DOHH2 (cell line): ENCODE measurements at regions not wholly inside any gene's neighbourhood (a gene's known extent, or its start where the extent isn't known, plus 50 kb on each side); places are given as distances from the start of the nearest gene placed in this dataset.

ENCODE experiments used
- H3F3A ChIP-seq: fragments of 200-600 bp; sonication (generic), shearing (Covaris generic); 2 replicates; pipeline ENCODE4 v1.6.0; 2016; ENCODE audit warnings: antibody characterized with exemption, mild to moderate bottlenecking; ENCODE audit not compliant: control insufficient read depth, insufficient read depth
- H3K27ac ChIP-seq: fragments of 200-600 bp; sonication (generic); 2 replicates; pipeline ENCODE4 v1.5.1; 2014; ENCODE audit warnings: low read depth, mild to moderate bottlenecking, low read length, moderate library complexity
- H3K27me3 ChIP-seq: fragments of 200-600 bp; sonication (generic); 2 replicates; pipeline ENCODE4 v1.6.1; 2014; ENCODE audit warnings: mild to moderate bottlenecking, low read length, mixed read lengths; ENCODE audit not compliant: control insufficient read depth
- H3K36me3 ChIP-seq: fragments of 200-600 bp; sonication (generic); 2 replicates; pipeline ENCODE4 v1.6.1; 2014; ENCODE audit warnings: mild to moderate bottlenecking, low read length, moderate library complexity, mixed read lengths; ENCODE audit not compliant: control insufficient read depth
- H3K4me1 ChIP-seq: fragments of 200-600 bp; sonication (generic); 2 replicates; pipeline ENCODE4 v1.6.1; 2014; ENCODE audit warnings: mild to moderate bottlenecking, low read length, mixed read lengths; ENCODE audit not compliant: control insufficient read depth
- H3K4me2 ChIP-seq: fragments of 200-600 bp; sonication (generic); 2 replicates; pipeline ENCODE4 v1.6.0; 2014; ENCODE audit warnings: mild to moderate bottlenecking, low read length, moderate library complexity
- H3K4me3 ChIP-seq: fragments of 200-600 bp; sonication (generic); 2 replicates; pipeline ENCODE4 v1.5.1; 2014; ENCODE audit warnings: mild to moderate bottlenecking, low read length, mixed read lengths
- H3K79me2 ChIP-seq: fragments of 200-600 bp; sonication (generic); 2 replicates; pipeline ENCODE4 v1.6.1; 2014; ENCODE audit warnings: mild to moderate bottlenecking, low read length, mixed read lengths; ENCODE audit not compliant: control insufficient read depth
- H3K9me2 ChIP-seq: fragments of 200-600 bp; sonication (generic); replicated peaks from 2 replicates; pipeline ENCODE4 v1.6.1; 2014; ENCODE audit warnings: mild to moderate bottlenecking, low read length, mixed read lengths; ENCODE audit not compliant: control insufficient read depth
- H3K9me3 ChIP-seq: fragments of 200-600 bp; sonication (generic); 2 replicates; pipeline ENCODE4 v1.6.1; 2014; ENCODE audit warnings: antibody characterized with exemption, low read length, mixed read lengths; ENCODE audit not compliant: control insufficient read depth, insufficient read depth
- H4K20me1 ChIP-seq: fragments of 200-600 bp; sonication (generic); 2 replicates; pipeline ENCODE4 v1.6.0; 2014; ENCODE audit warnings: low read depth, mild to moderate bottlenecking, antibody characterized with exemption, low read length, moderate library complexity; ENCODE audit not compliant: control insufficient read depth, insufficient read depth
- EZH2phosphoT487 ChIP-seq: fragments of 200-600 bp; sonication (generic); IDR thresholded peaks from 2 replicates; pipeline ENCODE4 v1.6.1; 2017; ENCODE audit warnings: borderline replicate concordance, mild to moderate bottlenecking, antibody characterized with exemption, low read length, moderate library complexity, mixed read lengths
- TF ChIP-seq, protein P1 (sequence below): fragments of 200-600 bp; sonication (generic); IDR thresholded peaks from one replicate; pipeline ENCODE4 v1.5.1; 2014; ENCODE audit warnings: antibody characterized with exemption, mild to moderate bottlenecking, low read depth, low read length; ENCODE audit not compliant: poor library complexity, severe bottlenecking

- H4K20me1 ChIP-seq, result no peaks in the 10 kb centered on the region
These were observed 1848.5 kb upstream of the TENM3 start for GRCh38 chr4:180394730-180395129.

GRCh38 chr4:180398564-180398963, 1844.6 kb upstream of the TENM3 start:
- H4K20me1 ChIP-seq, result no peaks in the 10 kb centered on the region
- no peak for TF ChIP-seq EZH2phosphoT487
- TF ChIP-seq, protein P1, sequence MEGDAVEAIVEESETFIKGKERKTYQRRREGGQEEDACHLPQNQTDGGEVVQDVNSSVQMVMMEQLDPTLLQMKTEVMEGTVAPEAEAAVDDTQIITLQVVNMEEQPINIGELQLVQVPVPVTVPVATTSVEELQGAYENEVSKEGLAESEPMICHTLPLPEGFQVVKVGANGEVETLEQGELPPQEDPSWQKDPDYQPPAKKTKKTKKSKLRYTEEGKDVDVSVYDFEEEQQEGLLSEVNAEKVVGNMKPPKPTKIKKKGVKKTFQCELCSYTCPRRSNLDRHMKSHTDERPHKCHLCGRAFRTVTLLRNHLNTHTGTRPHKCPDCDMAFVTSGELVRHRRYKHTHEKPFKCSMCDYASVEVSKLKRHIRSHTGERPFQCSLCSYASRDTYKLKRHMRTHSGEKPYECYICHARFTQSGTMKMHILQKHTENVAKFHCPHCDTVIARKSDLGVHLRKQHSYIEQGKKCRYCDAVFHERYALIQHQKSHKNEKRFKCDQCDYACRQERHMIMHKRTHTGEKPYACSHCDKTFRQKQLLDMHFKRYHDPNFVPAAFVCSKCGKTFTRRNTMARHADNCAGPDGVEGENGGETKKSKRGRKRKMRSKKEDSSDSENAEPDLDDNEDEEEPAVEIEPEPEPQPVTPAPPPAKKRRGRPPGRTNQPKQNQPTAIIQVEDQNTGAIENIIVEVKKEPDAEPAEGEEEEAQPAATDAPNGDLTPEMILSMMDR, result no peak

More at GRCh38 chr4:180394730-180395129, 1848.5 kb upstream of the TENM3 start:
- Histone ChIP-seq H3F3A (no peaks in the 10 kb centered on the region), H3K79me2 (no peaks in the 10 kb centered on the region), H3K9me3 (no peaks in the 10 kb centered on the region), H3K27ac (no peak overlapping the region), H3K36me3 (no peaks in the 10 kb centered on the region), H3K27me3 (no peaks in the 10 kb centered on the region), H3K4me2 (peak overlapping the region; percentile 16; the same call in 1 of the 2 replicates), H3K4me1 (no peaks in the 10 kb centered on the region), H3K4me3 (no peak overlapping the region), H3K9me2 (no peaks in the 10 kb centered on the region)
- TF ChIP-seq, protein P1, result no peak
- no peak for TF ChIP-seq EZH2phosphoT487

DNA sequence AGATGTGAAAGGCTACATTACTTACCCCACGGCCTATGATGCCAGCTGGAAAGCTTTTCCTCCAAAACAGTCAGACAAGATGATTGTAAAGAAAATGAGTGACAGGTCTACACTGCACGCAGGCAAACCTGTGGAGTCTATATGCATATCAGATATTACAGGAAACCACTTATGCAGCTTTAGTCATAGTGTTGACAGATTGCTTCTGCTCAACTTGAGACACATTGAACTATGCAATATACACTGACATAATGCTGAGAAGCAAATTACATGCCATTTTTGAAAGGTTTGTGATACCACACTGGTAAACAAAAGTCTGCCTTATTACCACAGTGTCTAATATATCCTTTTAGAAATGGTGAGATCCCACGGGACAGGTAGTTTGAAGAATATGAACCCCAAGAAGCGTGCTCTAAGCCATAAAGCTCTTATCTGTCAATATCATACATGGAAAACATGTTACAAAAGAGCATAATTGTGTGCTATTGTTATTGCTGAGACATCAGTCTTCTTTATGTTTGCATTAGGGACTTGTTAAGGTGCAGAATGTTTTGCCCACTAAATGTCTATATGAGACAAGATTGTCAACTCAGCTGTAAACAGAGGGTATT, 1835.8 kb upstream of the TENM3 start:
- H3K79me2 ChIP-seq, result no peaks in the 10 kb centered on the region
- no peak overlapping the region for H3K4me2 ChIP-seq
- no peaks in the 10 kb centered on the region for H3K9me2 ChIP-seq
- no peak overlapping the region for H3K27ac ChIP-seq
- no peaks in the 10 kb centered on the region for H4K20me1 ChIP-seq
- no peaks in the 10 kb centered on the region for H3K36me3 ChIP-seq
- TF ChIP-seq EZH2phosphoT487, result no peak
- TF ChIP-seq, protein P1, result no peak
- H3K9me3 ChIP-seq, result no peaks in the 10 kb centered on the region
- no peak overlapping the region for H3K4me3 ChIP-seq
- H3K27me3 ChIP-seq, result no peaks in the 10 kb centered on the region
- H3F3A ChIP-seq, result no peaks in the 10 kb centered on the region
- no peaks in the 10 kb centered on the region; the same call in 1 of the 2 replicates for H3K4me1 ChIP-seq

More at GRCh38 chr4:180398564-180398963, 1844.6 kb upstream of the TENM3 start:
- Histone ChIP-seq H3K4me2 (no peak overlapping the region), H3K36me3 (no peaks in the 10 kb centered on the region), H3K4me3 (no peak overlapping the region), H3K79me2 (no peaks in the 10 kb centered on the region), H3F3A (no peaks in the 10 kb centered on the region), H3K4me1 (no peaks in the 10 kb centered on the region), H3K9me3 (no peaks in the 10 kb centered on the region), H3K27ac (no peak overlapping the region), H3K9me2 (no peaks in the 10 kb centered on the region), H3K27me3 (no peaks in the 10 kb centered on the region)
